A549 (cell line): ENCODE measurements at regions not wholly inside any gene's neighbourhood (a gene's known extent, or its start where the extent isn't known, plus 50 kb on each side); places are given as distances from the start of the nearest gene placed in this dataset.

Source experiments
- ATAC-seq, 2 experiments: fragments of 200-7000 bp in 1 of 2; fragments of >200 bp in 1 of 2; cut with Nextera tagmentation in 1 of 2; cut with Tn5 transposase in 1 of 2; 3 replicates each; pipeline versions ENCODE4 v1.8.0 to v1.9.1; 2018 to 2020; ENCODE audit warnings: mild to moderate bottlenecking in 1 of 2, moderate library complexity in 1 of 2
- CTCF ChIA-PET: fragments of 300-600 bp; sonication (Branson Sonifier 250); formaldehyde crosslinking; extraction: SDS; loops from one replicate; lab custom pipeline; 2021; ENCODE audit warnings: antibody characterized with exemption, inconsistent platforms; lab: Yijun Ruan, JAX
- POLR2A ChIA-PET: fragments of 350-600 bp; formaldehyde crosslinking; extraction: SDS; loops from one replicate; lab custom pipeline; 2021; ENCODE audit warnings: antibody characterized with exemption, inconsistent platforms; lab: Yijun Ruan, JAX
- DNase-seq, 2 experiments: peaks; one replicate each; pipeline versions ENCODE4 v3.0.0 to v3.0.0-alpha.2; 2011 to 2016; ENCODE audit warnings: low read depth in 1 of 2, low spot score in 1 of 2
- FAIRE-seq: peaks from 2 replicates; lab custom pipeline; 2011; peaks lifted over from hg19 to GRCh38; lab: Jason Lieb, UNC
- H3K27ac ChIP-seq, 2 experiments: fragments of >200 bp; sonication (Bioruptor Twin); formaldehyde crosslinking; 3 replicates each; pipeline ENCODE4 v1.5.1; 2016 to 2017
- H3K4me1 ChIP-seq: fragments of >200 bp; sonication (Bioruptor Twin); formaldehyde crosslinking; 3 replicates; pipeline ENCODE4 v1.6.1; 2016
- H3K4me2 ChIP-seq: fragments of >200 bp; sonication (Bioruptor Twin); formaldehyde crosslinking; 3 replicates; pipeline ENCODE4 v1.6.1; 2016
- H3K4me3 ChIP-seq: fragments of >200 bp; sonication (Bioruptor Twin); formaldehyde crosslinking; 3 replicates; pipeline ENCODE4 v1.5.1; 2016
- H3K9me3 ChIP-seq: fragments of >200 bp; sonication (Bioruptor Twin); formaldehyde crosslinking; 3 replicates; pipeline ENCODE4 v1.6.1; 2016
- BHLHE40 ChIP-seq: IDR thresholded peaks from 2 replicates; pipeline ENCODE4 v1.6.1; 2012; ENCODE audit warnings: low read depth, low read length, inconsistent platforms
- CBX2 ChIP-seq: fragments of 200-600 bp; sonication (generic); IDR thresholded peaks from 2 replicates; pipeline ENCODE4 v1.6.1; 2016; ENCODE audit warnings: low read depth, mild to moderate bottlenecking, borderline replicate concordance
- CHD4 ChIP-seq: fragments of 200-600 bp; sonication (generic); IDR thresholded peaks from 2 replicates; pipeline ENCODE4 v1.6.1; 2016; ENCODE audit warnings: antibody characterized with exemption, mild to moderate bottlenecking, borderline replicate concordance
- EHF ChIP-seq: fragments of 250-450 bp; sonication (Bioruptor Pico); IDR thresholded peaks from 2 replicates; pipeline ENCODE4 v1.5.0; 2020; ENCODE audit warnings: mild to moderate bottlenecking
- EP300 ChIP-seq, 2 experiments: fragments of >200 bp; sonication (Bioruptor Twin); formaldehyde crosslinking; IDR thresholded peaks; 2 replicates in 1 of 2; 3 replicates in 1 of 2; pipeline ENCODE4 v1.6.1; 2016 to 2017
- FOXS1 ChIP-seq: fragments of 250-450 bp; sonication (Bioruptor Pico); IDR thresholded peaks from 2 replicates; pipeline ENCODE4 v1.5.0; 2020; ENCODE audit warnings: mild to moderate bottlenecking, moderate library complexity
- JUNB ChIP-seq: fragments of >200 bp; sonication (Bioruptor Twin); formaldehyde crosslinking; IDR thresholded peaks from 2 replicates; pipeline ENCODE4 v1.6.1; 2016
- KDM1A ChIP-seq: fragments of 200-600 bp; sonication (generic); IDR thresholded peaks from 2 replicates; pipeline ENCODE4 v1.6.1; 2016; ENCODE audit warnings: low read depth, mild to moderate bottlenecking
- KDM5A ChIP-seq: fragments of 200-600 bp; sonication (generic); IDR thresholded peaks from 2 replicates; pipeline ENCODE4 v1.6.1; 2016; ENCODE audit warnings: antibody characterized with exemption, mild to moderate bottlenecking
- MAFK ChIP-seq: fragments of 450-650 bp; IDR thresholded peaks from 2 replicates; pipeline ENCODE4 v1.6.1; 2014; ENCODE audit not compliant: partially characterized antibody
- MAZ ChIP-seq: fragments of 150-350 bp; IDR thresholded peaks from 2 replicates; pipeline ENCODE4 v1.6.1; 2014; ENCODE audit warnings: antibody characterized with exemption, low read depth, low read length, borderline replicate concordance
- NFE2L2 ChIP-seq: fragments of 150-350 bp; conservative IDR thresholded peaks from 2 replicates; pipeline ENCODE4 v1.6.1; 2014; ENCODE audit warnings: low read length
- NPAS2 ChIP-seq: fragments of 250-450 bp; sonication (Bioruptor Pico); IDR thresholded peaks from 2 replicates; pipeline ENCODE4 v1.8.0; 2022; ENCODE audit warnings: mild to moderate bottlenecking, moderate library complexity, borderline replicate concordance
- PBX3 ChIP-seq: IDR thresholded peaks from 2 replicates; pipeline ENCODE4 v1.6.1; 2012
- POLR2A ChIP-seq: IDR thresholded peaks from 2 replicates; pipeline ENCODE4 v1.6.1; 2012; ENCODE audit warnings: mild to moderate bottlenecking, low read length
- POLR2AphosphoS2 ChIP-seq: conservative IDR thresholded peaks from 2 replicates; pipeline ENCODE4 v1.6.1; 2012; ENCODE audit warnings: low read length, improper control_type of control experiment, inconsistent platforms
- RAD21 ChIP-seq, 2 experiments: fragments of >200 bp in 1 of 2; sonication (Bioruptor Twin) in 1 of 2; formaldehyde crosslinking in 1 of 2; IDR thresholded peaks in 1 of 2; conservative IDR thresholded peaks in 1 of 2; 2 replicates in 1 of 2; 3 replicates in 1 of 2; pipeline ENCODE4 v1.6.1; 2012 to 2018; ENCODE audit warnings: inconsistent platforms in 1 of 2
- RFX5 ChIP-seq: fragments of 450-650 bp; IDR thresholded peaks from 2 replicates; pipeline ENCODE4 v1.7.1; 2014; ENCODE audit warnings: antibody characterized with exemption, mild to moderate bottlenecking, moderate library complexity
- RNF2 ChIP-seq: fragments of 200-600 bp; sonication (generic); IDR thresholded peaks from 2 replicates; pipeline ENCODE4 v1.6.1; 2016; ENCODE audit warnings: low read depth, mild to moderate bottlenecking, antibody characterized with exemption, moderate library complexity, borderline replicate concordance
- SMC3 ChIP-seq: fragments of >200 bp; sonication (Bioruptor Twin); formaldehyde crosslinking; IDR thresholded peaks from 3 replicates; pipeline ENCODE4 v1.6.1; 2018; ENCODE audit warnings: inconsistent platforms
- TFCP2L1 ChIP-seq: fragments of 250-450 bp; sonication (Bioruptor Pico); IDR thresholded peaks from 2 replicates; pipeline ENCODE4 v1.5.0; 2021; ENCODE audit warnings: mild to moderate bottlenecking
- USF2 ChIP-seq: fragments of 450-650 bp; IDR thresholded peaks from 2 replicates; pipeline ENCODE4 v1.6.1; 2014; ENCODE audit warnings: antibody characterized with exemption
- ZC3H11A ChIP-seq: fragments of 450-650 bp; IDR thresholded peaks from 2 replicates; pipeline ENCODE4 v1.6.1; 2014; ENCODE audit warnings: antibody characterized with exemption, mild to moderate bottlenecking
- ZFP36 ChIP-seq: fragments of 450-650 bp; IDR thresholded peaks from 2 replicates; pipeline ENCODE4 v1.6.1; 2014; ENCODE audit warnings: borderline replicate concordance; ENCODE audit not compliant: partially characterized antibody
- WGBS: methylation state at CpG from one replicate; pipeline ENCODE4 v1.1.6; 2017; ENCODE audit errors: missing lambda C conversion rate; 5-methylcytosine and 5-hydroxymethylcytosine counted together
- TF ChIP-seq, protein P1 (sequence below): fragments of 250-450 bp; sonication (Bioruptor Pico); IDR thresholded peaks from 2 replicates; pipeline ENCODE4 v1.5.0; 2020; ENCODE audit warnings: low read depth, mild to moderate bottlenecking, moderate library complexity
- TF ChIP-seq, protein P2 (sequence below): fragments of >200 bp; sonication (Bioruptor Twin); formaldehyde crosslinking; IDR thresholded peaks from 2 replicates; pipeline ENCODE4 v1.6.1; 2016
- TF ChIP-seq, protein P3 (sequence below): fragments of >200 bp; sonication (Bioruptor Twin); formaldehyde crosslinking; IDR thresholded peaks from 3 replicates; pipeline ENCODE4 v1.5.1; 2016

GRCh38 chr2:117492209-117492851 is 322.2 kb upstream of the DDX18 start:
- Histone ChIP-seq H3K4me3 (no peak overlapping the region), H3K4me2 (no peak overlapping the region), H3K9me3 (no peaks in the 10 kb centered on the region), H3K4me1 (no peaks in the 10 kb centered on the region), H3K27ac (no peak overlapping the region)
- DNase-seq (no peak), ATAC-seq (no peak), FAIRE-seq (no peak)
- TF ChIP-seq EHF (CRISPR knock-in tag) (no peak), FOXS1 (CRISPR knock-in tag) (no peak), ZFP36 (no peak), TFCP2L1 (CRISPR knock-in tag) (no peak), PBX3 (no peak), POLR2A (no peak), POLR2AphosphoS2 (no peak), JUNB (no peak), RNF2 (no peak), EP300 (IDR thresholded peaks at IDR 0.05) (no peak), USF2 (no peak)
- TF ChIP-seq, protein P1, sequence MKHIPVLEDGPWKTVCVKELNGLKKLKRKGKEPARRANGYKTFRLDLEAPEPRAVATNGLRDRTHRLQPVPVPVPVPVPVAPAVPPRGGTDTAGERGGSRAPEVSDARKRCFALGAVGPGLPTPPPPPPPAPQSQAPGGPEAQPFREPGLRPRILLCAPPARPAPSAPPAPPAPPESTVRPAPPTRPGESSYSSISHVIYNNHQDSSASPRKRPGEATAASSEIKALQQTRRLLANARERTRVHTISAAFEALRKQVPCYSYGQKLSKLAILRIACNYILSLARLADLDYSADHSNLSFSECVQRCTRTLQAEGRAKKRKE (CRISPR knock-in tag): no peak
- ChIA-PET CTCF (no interaction called here), POLR2A (no interaction called here)
- WGBS: 6% methylated on average over 3 of the region's 3 CpGs

DNA sequence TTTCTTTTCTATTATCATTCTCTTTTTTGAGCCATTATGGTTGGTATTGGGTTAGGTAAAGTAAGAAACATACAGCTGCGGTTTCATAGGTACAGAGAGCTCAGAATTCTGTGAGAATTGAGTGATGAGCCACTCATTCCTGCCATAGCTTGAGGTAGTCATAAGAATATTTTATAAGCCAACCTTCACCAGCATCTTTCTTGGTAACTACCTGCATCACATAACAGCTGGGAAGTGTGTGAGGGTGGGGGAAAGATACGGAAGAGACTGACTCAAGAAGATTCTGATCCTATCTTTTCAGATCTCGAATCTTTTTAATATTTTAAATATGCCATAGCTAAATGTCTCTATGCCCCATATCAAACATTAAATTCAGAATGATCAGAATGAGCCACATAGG is 313.8 kb upstream of the DDX18 start:
- ATAC-seq: no peak
- WGBS: 1% methylated on average over 3 of the region's 3 CpGs
- CTCF ChIA-PET: no interaction called here

More for the DNA sequence above, 313.8 kb upstream of the DDX18 start:
- FAIRE-seq (no peak), DNase-seq (no peak)
- H3K9me3 ChIP-seq: no peaks in the 10 kb centered on the region; the same call in 2 of the 3 replicates
- no peaks in the 10 kb centered on the region for H3K4me1 ChIP-seq
- no peak overlapping the region for H3K4me2 ChIP-seq
- no peak overlapping the region for H3K27ac ChIP-seq
- POLR2A ChIA-PET: no interaction called here
- no peak overlapping the region for H3K4me3 ChIP-seq
- TF ChIP-seq KDM1A (no peak), CBX2 (no peak), CHD4 (no peak), MAFK (no peak), RNF2 (no peak), KDM5A (no peak), EHF (CRISPR knock-in tag) (no peak), BHLHE40 (no peak), MAZ (no peak), ZC3H11A (no peak), RAD21 (conservative IDR thresholded peaks at IDR 0.05 in 1 of 2, IDR thresholded peaks at IDR 0.05 in 1 of 2) (no peak), RFX5 (no peak), NFE2L2 (no peak), SMC3 (no peak), NPAS2 (CRISPR knock-in tag) (no peak), PBX3 (no peak)
- TF ChIP-seq, protein P1 (CRISPR knock-in tag): no peak
- TF ChIP-seq, protein P2, sequence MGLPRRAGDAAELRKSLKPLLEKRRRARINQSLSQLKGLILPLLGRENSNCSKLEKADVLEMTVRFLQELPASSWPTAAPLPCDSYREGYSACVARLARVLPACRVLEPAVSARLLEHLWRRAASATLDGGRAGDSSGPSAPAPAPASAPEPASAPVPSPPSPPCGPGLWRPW: no peak
- TF ChIP-seq, protein P3, sequence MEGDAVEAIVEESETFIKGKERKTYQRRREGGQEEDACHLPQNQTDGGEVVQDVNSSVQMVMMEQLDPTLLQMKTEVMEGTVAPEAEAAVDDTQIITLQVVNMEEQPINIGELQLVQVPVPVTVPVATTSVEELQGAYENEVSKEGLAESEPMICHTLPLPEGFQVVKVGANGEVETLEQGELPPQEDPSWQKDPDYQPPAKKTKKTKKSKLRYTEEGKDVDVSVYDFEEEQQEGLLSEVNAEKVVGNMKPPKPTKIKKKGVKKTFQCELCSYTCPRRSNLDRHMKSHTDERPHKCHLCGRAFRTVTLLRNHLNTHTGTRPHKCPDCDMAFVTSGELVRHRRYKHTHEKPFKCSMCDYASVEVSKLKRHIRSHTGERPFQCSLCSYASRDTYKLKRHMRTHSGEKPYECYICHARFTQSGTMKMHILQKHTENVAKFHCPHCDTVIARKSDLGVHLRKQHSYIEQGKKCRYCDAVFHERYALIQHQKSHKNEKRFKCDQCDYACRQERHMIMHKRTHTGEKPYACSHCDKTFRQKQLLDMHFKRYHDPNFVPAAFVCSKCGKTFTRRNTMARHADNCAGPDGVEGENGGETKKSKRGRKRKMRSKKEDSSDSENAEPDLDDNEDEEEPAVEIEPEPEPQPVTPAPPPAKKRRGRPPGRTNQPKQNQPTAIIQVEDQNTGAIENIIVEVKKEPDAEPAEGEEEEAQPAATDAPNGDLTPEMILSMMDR: no peak
